Jurkat, Clone E6-1 (cell line): ENCODE measurements at regions not wholly inside any gene's neighbourhood (a gene's known extent, or its start where the extent isn't known, plus 50 kb on each side); places are given as distances from the start of the nearest gene placed in this dataset.

Source experiments
- DNase-seq: peaks from one replicate; pipeline ENCODE4 v3.0.0-alpha.2; 2011; ENCODE audit warnings: low read depth, low spot score
- H3K4me3 ChIP-seq: 2 replicates; pipeline ENCODE4 v1.5.1; 2011; ENCODE audit warnings: mild to moderate bottlenecking, low read length, control low read depth, moderate library complexity

DNA sequence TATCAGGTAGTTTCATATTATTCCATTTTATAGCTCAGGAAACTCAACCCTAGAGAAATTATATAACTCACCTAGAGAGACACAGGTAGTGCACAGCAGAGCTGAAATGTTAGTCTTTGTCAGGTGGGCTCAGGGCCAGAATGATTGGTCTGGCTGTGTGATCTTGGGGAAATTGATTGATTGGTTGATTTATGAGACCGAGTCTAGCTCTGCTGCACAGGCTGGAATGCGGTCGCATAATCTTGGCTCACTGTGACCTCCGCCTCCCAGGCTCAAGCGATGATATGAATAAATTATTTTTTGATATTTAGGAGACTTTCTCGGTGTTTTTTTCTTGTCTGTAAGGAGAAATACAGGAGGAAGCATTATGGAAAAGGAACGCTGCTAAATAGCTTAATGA lies 239.9 kb upstream of the SLC10A2 start:
- H3K4me3 ChIP-seq, result no peak overlapping the region
- no peak for DNase-seq

DNA sequence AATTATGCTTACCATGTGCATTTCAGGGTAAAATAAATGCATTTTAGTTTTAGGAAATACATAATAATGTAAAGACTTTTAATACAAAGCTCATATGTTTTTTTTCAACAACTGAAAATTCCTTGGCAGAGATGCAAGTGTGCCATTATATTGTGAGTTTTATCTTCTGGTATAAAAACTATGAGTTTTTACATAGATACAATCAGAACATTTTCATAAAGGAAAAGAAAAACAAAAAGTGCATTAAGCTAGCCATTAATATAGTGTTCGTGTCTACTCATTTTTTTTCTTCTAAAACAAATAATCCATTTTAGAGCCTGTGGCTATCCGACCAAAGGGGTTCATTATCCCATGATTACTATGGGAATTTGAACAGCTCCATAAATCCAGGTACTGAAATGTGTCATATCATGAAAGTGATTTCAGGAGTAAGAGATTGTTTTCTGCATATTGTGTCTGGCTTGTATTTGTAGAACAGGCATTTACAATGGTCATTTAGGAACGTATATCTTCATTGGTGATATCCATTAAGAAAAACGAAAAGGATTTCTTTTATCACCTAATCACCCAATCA lies 236.9 kb upstream of the SLC10A2 start:
- DNase-seq, result no peak
- H3K4me3 ChIP-seq, result no peak overlapping the region

DNA sequence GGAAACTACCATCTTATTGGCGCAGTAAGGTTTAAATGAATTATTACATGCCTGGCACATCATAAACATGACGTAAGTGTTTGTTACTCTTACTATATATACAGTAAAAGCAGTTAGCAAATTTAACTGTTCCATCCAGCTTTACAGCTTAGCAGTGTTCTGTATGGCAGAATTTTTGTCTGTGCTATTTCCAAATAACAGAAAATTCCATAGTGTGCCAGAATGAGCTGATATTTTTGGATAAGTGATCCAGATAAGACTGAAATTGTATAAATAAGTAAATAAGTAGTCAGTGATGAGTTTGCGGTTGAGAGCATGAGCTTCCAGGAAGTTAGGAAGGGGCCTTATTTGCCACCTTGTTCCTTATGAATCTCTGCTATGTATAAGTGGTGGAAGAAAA lies 236.5 kb upstream of the SLC10A2 start:
- H3K4me3 ChIP-seq, result no peak overlapping the region

DNA sequence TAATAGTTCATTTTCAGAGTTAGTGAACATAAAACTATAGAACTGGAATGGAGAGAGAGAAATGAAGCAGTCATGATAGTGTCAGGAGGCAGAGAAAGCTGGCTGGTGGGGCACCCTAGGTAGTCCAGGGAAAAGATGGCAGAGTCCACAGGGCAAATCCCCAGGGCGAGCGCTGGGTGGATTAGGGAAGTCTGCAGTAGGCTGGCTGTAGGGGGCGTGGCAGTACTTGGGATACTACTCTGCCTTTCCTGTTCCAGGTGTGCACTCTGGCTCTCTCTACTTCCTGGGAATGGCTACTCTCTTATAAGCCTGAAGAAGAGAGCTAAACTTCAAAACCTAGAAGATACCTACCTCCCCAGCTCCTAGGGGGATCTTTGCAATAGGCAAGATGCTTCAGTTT lies 232.9 kb upstream of the SLC10A2 start:
- DNase-seq, result no peak
- no peak overlapping the region for H3K4me3 ChIP-seq

More for the DNA sequence above, 236.5 kb upstream of the SLC10A2 start:
- DNase-seq, result no peak

- no peak overlapping the region for H3K4me3 ChIP-seq
- no peak for DNase-seq
Observed at GRCh38 chr13:103297083-103297482, 230.9 kb upstream of the SLC10A2 start.

- H3K4me3 ChIP-seq, result no peak overlapping the region
- no peak for DNase-seq
Observed at GRCh38 chr13:103291798-103292572, 225.8 kb upstream of the SLC10A2 start.

GRCh38 chr13:103291226-103291625 lies 225.0 kb upstream of the SLC10A2 start:
- H3K4me3 ChIP-seq, result no peak overlapping the region
- no peak for DNase-seq

- H3K4me3 ChIP-seq, result no peak overlapping the region
- no peak for DNase-seq
Observed at GRCh38 chr13:103289681-103290080, 223.5 kb upstream of the SLC10A2 start.

DNA sequence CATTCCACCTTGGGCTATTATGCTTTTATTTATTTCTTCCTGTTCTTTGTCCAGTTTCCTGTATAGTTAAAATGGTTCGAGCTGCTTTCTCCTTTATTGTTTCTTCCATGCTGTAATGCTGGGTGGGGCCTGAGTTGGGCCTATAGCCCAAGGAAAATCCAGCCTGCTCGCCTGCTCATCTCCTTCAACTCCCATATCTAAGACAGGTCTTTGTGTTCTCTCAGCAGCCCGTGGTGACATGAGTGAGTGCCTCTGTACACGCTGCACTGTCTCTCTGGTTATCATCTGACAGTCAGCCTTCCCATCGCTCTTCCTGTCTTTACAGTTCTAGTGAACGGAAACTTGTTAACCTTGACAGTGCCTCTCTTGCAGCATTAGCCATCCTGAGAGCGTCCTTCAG lies 221.9 kb upstream of the SLC10A2 start:
- no peak overlapping the region for H3K4me3 ChIP-seq
- DNase-seq, result no peak

DNA sequence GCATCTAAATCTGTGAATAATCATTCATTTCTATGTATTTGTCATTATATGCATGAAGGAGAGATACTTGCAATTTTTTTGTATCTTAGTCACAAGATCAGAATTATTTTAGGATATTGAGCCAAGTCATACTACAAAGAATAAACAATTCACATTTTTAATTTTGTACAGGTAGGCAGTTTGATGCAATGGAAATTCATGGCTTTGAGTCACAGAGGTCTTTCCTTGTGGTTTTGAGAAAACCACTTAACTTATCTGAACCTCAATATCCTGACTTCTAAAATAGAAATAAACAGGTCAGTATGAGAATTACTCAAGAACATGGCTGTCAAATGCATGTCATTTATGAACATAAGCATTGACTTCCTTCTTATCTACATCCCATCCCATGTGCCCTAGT lies 221.4 kb upstream of the SLC10A2 start:
- no peak for DNase-seq
- H3K4me3 ChIP-seq, result no peak overlapping the region

DNA sequence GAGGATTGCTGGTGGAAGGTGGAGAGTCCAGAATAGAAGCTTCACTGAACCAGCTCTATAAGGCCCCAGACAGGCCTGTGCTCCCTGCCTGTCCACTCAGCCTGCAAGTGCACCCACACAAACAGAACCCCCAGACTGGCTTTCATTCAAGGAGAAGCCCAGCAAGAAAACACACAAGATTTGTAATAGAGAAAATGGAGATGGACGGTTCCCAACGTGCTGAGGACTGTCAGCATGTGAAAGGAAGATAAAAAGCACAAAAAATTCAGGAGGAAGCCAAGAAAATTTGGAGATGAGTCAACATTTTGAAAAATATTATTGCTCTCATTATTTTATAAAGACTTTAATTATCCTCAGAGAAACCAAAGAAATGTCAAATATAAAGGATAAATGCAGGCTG lies 218.2 kb upstream of the SLC10A2 start:
- DNase-seq, result no peak
- H3K4me3 ChIP-seq, result no peak overlapping the region

DNA sequence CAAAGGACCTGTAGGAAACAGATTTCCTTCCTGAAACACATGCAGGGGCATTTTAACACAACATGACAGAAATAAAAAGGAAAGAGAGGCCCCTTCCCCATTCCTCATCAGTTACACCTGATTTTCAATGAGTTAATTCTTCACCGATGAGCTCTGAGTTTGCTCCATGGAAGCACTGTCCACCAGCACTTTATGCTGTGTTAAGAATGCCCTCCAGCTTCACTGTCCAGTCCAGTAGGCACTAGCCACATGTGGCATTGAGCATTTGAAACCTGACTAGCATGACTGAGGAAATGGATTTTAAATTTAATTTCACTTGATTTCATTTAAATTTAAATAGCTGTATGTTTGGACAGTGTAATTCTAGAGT lies 217.2 kb upstream of the SLC10A2 start:
- DNase-seq, result no peak
- H3K4me3 ChIP-seq, result no peak overlapping the region

DNA sequence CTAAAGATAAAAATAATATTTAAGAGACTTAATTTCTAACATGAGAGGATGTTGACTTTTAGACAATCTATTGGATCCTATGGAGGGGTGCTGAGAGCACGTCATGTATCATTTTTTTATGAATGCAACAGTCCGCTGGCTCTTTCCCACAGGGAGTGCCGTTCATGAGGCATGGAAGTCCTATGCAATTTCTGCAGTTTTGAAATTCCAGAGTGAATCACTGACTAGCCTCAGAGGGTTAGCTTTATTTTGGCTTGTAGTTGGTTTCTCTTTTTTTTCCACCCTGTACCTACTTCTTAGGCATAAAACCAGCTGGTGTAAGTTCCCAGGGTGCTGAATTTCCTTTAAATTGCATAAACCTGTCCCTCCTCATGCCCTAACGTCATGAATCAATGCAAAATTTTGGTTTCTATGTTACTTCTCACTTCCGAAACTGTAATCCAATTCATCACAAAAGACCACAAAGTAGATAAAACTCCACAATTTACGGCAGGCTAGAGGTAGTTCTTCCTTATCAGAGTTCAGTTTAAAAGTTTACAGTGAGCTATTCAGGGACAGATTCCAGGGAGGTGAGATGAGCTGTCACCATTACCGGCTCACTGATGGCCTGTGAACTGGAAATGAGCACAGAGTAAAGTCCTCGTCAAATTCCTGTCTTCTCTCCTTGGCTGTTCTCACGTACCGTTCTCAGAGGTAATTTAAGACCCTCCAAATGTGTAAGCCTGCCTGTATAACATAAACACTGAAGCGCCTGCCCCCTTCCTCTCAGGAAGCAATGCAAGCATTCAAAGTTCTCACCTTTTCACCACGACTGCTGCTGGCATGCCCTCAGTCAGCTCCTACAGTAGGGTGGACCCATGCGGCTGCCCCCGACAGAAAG lies 216.6 kb upstream of the SLC10A2 start:
- H3K4me3 ChIP-seq, result no peak overlapping the region
- no peak for DNase-seq

GRCh38 chr13:103277959-103278694 lies 211.9 kb upstream of the SLC10A2 start:
- no peak for DNase-seq
- H3K4me3 ChIP-seq, result no peak overlapping the region

- no peak for DNase-seq
- no peak overlapping the region for H3K4me3 ChIP-seq
Observed at GRCh38 chr13:103276775-103277498, 210.7 kb upstream of the SLC10A2 start.

DNA sequence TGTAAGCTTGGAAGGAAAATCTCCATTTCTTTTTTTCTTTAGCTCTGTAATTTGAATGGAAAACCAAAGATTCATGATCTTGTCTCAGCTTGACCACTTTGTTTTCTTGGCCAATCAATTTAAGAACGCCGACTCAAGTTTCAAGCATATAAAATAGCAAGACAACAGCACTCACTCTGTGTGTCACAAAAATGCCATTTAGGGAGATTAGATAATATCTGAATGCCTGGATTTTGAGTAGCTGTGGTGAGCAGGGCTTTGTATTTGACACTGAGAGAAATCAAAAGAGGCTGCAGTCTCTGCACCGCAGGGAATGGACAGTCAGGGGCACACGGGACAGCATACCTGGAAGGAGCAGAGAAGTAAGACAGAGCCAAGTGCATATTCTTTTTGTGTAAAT lies 209.5 kb upstream of the SLC10A2 start:
- no peak for DNase-seq
- H3K4me3 ChIP-seq, result no peak overlapping the region

- DNase-seq, result no peak
- H3K4me3 ChIP-seq, result no peak overlapping the region
Observed at GRCh38 chr13:103275081-103275480, 208.9 kb upstream of the SLC10A2 start.

DNA sequence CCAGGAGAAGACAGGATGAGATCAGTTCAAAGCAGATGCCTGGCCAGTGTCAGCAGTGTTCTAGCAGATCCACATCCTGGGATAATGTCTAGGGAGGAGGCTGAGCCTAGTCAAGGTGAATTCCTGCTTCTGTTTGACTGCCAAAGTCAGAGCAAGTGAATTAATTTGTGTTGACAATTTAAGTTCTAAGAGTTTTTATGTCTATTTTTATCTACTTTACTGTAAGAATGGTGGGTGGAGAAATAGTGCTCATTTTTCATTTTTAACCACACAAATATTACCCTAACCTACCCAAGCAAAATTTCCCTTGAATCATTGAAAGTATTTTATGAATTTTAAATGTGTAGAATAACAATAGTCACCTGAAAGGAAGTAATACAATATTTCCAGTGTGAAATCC lies 207.6 kb upstream of the SLC10A2 start:
- DNase-seq, result no peak
- no peak overlapping the region for H3K4me3 ChIP-seq

DNA sequence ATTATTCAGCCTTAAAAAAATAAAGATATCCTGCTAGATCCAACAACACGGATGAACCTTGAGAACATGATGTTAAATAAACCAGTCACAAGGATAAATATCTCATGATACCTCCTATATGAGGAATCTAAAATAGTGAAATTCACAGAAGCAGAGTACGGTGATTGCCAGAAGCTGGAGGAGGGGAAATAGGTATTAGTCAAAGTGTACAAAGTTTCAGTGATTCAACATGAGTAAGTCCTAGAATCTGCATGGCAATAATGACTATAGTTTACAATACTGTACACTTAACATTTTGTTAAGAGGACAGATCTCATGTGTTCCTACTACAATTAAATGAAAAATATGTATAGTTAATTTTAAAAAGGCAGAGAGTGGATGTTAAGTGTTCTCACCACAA lies 206.6 kb upstream of the SLC10A2 start:
- no peak overlapping the region for H3K4me3 ChIP-seq
- no peak for DNase-seq
